ENCODE measurements at regions not wholly inside any gene's neighbourhood (a gene's known extent, or its start where the extent isn't known, plus 50 kb on each side); places are given as distances from the start of the nearest gene placed in this dataset.

DNA sequence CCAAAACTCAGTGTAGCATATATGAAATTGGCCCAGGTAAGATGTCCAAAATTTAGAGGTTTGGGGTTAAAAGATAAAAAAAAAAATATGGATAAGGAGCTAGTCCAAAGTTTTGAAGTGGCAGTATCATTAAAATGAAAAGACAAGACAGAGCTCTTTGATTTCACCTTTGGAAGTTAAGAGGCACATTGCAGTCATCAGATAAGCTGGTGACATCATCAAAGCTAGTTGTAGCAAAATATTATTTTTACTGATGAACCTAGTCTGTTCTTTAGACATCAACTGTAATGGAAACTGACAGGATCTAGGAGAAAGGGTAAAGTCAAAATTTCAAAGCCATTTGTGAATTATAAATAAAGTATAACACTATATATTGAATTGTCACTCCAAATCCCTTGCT, 603.7 kb upstream of the CDH8 start:
- no peak for DNase-seq (ENCODE audit: insufficient read length, low spot score, missing footprints)
- no peak overlapping the region for H3K4me2 ChIP-seq (ENCODE audit: insufficient read depth, low read length)

GRCh38 chr16:62638964-62639870, 603.0 kb upstream of the CDH8 start:
- H3K27me3 ChIP-seq (ENCODE audit: insufficient read depth, low read length), result no peaks in the 10 kb centered on the region
- H3K36me3 ChIP-seq (ENCODE audit: insufficient read depth, low read length), result no peaks in the 10 kb centered on the region
- H3K27ac ChIP-seq (ENCODE audit: low read depth, low read length), result no peak overlapping the region
- no peak for DNase-seq (ENCODE audit: insufficient read length, low spot score, missing footprints)
- H4K20me1 ChIP-seq (ENCODE audit: insufficient read depth, low read length), result no peaks in the 10 kb centered on the region
- no peaks in the 10 kb centered on the region for H3K79me2 ChIP-seq (ENCODE audit: insufficient read depth, low read length)
- no peak overlapping the region for H2AFZ ChIP-seq (ENCODE audit: low read length)
- H3K4me1 ChIP-seq (ENCODE audit: insufficient read depth, low read length), result no peaks in the 10 kb centered on the region
- no peak overlapping the region for H3K4me2 ChIP-seq (ENCODE audit: insufficient read depth, low read length)
- no peak for TF ChIP-seq CTCF (IDR thresholded peaks at IDR 0.05; ENCODE audit: extremely low read depth, low read depth, low read length)
- peaks cover 4% of the 10 kb centered on the region for H3K9me3 ChIP-seq (ENCODE audit: low read depth, low read length)
- H3K4me3 ChIP-seq (ENCODE audit: insufficient read depth, low read length), result no peak overlapping the region

More for the DNA sequence above, 603.7 kb upstream of the CDH8 start:
- H3K79me2 ChIP-seq (ENCODE audit: insufficient read depth, low read length), result no peaks in the 10 kb centered on the region
- no peaks in the 10 kb centered on the region for H3K36me3 ChIP-seq (ENCODE audit: insufficient read depth, low read length)
- no peaks in the 10 kb centered on the region for H3K27me3 ChIP-seq (ENCODE audit: insufficient read depth, low read length)
- H3K4me1 ChIP-seq (ENCODE audit: insufficient read depth, low read length), result no peaks in the 10 kb centered on the region
- no peak overlapping the region for H2AFZ ChIP-seq (ENCODE audit: low read length)
- H3K27ac ChIP-seq (ENCODE audit: low read depth, low read length), result no peak overlapping the region
- TF ChIP-seq CTCF (IDR thresholded peaks at IDR 0.05; ENCODE audit: extremely low read depth, low read depth, low read length), result no peak
- no peaks in the 10 kb centered on the region for H4K20me1 ChIP-seq (ENCODE audit: insufficient read depth, low read length)
- H3K9me3 ChIP-seq (ENCODE audit: low read depth, low read length), result peaks cover 6% of the 10 kb centered on the region
- no peak overlapping the region for H3K4me3 ChIP-seq (ENCODE audit: insufficient read depth, low read length)

GRCh38 chr16:62638324-62638911, 602.2 kb upstream of the CDH8 start:
- Histone ChIP-seq H3K4me2 (ENCODE audit: insufficient read depth, low read length) (no peak overlapping the region), H3K27ac (ENCODE audit: low read depth, low read length) (no peak overlapping the region), H4K20me1 (ENCODE audit: insufficient read depth, low read length) (no peaks in the 10 kb centered on the region), H3K27me3 (ENCODE audit: insufficient read depth, low read length) (no peaks in the 10 kb centered on the region), H3K36me3 (ENCODE audit: insufficient read depth, low read length) (no peaks in the 10 kb centered on the region), H3K4me3 (ENCODE audit: insufficient read depth, low read length) (no peak overlapping the region), H3K9me3 (ENCODE audit: low read depth, low read length) (peaks cover 2% of the 10 kb centered on the region), H2AFZ (ENCODE audit: low read length) (no peak overlapping the region), H3K79me2 (ENCODE audit: insufficient read depth, low read length) (no peaks in the 10 kb centered on the region), H3K4me1 (ENCODE audit: insufficient read depth, low read length) (no peaks in the 10 kb centered on the region)
- TF ChIP-seq CTCF (IDR thresholded peaks at IDR 0.05; ENCODE audit: extremely low read depth, low read depth, low read length), result no peak
- no peak for DNase-seq (ENCODE audit: insufficient read length, low spot score, missing footprints)

DNA sequence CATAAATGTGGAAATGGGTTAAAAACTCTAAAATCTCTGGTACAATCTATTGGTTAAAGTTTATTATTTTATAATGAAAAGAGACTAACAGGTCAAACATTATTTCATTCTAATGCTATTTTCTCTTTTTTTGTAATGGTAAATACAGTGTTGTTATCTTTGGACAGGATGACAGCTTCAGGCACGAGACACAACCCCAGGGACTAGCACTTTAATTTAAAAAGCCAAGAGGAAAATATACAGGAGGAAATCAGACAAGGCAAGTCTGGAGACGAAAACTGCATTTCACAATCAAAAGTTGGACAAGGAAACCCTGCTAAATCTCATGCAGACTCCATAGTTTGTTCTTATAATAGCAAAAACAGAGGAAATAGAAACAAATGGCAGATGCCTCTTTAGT, 589.1 kb upstream of the CDH8 start:
- Histone ChIP-seq H3K27ac (ENCODE audit: low read depth, low read length) (no peak overlapping the region), H3K9me3 (ENCODE audit: low read depth, low read length) (no peaks in the 10 kb centered on the region), H3K4me1 (ENCODE audit: insufficient read depth, low read length) (no peaks in the 10 kb centered on the region), H4K20me1 (ENCODE audit: insufficient read depth, low read length) (no peaks in the 10 kb centered on the region), H3K36me3 (ENCODE audit: insufficient read depth, low read length) (no peaks in the 10 kb centered on the region), H3K4me3 (ENCODE audit: insufficient read depth, low read length) (no peak overlapping the region), H3K79me2 (ENCODE audit: insufficient read depth, low read length) (no peaks in the 10 kb centered on the region), H3K27me3 (ENCODE audit: insufficient read depth, low read length) (no peaks in the 10 kb centered on the region), H3K4me2 (ENCODE audit: insufficient read depth, low read length) (no peak overlapping the region), H2AFZ (ENCODE audit: low read length) (no peak overlapping the region)
- DNase-seq (ENCODE audit: insufficient read length, low spot score, missing footprints), result no peak
- TF ChIP-seq CTCF (IDR thresholded peaks at IDR 0.05; ENCODE audit: extremely low read depth, low read depth, low read length), result no peak

Measured in osteoblast (primary cell).